HG02973 (cell line): ENCODE measurements at regions not wholly inside any gene's neighbourhood (a gene's known extent, or its start where the extent isn't known, plus 50 kb on each side); places are given as distances from the start of the nearest gene placed in this dataset.
"Not testable (repeated sequence)": the region's sequence is repeated elsewhere in the genome, so short reads cannot be mapped to it uniquely, and the experiment has no call there.

ENCODE experiments used
- ATAC-seq: cut with Tn5 transposase; IDR thresholded peaks from one replicate; pipeline ENCODE4 v1.9.1; 2021; ENCODE audit warnings: moderate library complexity; ENCODE audit not compliant: unreplicated experiment

GRCh38 chr1:146376708-146377496 is 148.1 kb upstream of the NOTCH2NLA start:
- peak; percentile 90 for ATAC-seq

DNA sequence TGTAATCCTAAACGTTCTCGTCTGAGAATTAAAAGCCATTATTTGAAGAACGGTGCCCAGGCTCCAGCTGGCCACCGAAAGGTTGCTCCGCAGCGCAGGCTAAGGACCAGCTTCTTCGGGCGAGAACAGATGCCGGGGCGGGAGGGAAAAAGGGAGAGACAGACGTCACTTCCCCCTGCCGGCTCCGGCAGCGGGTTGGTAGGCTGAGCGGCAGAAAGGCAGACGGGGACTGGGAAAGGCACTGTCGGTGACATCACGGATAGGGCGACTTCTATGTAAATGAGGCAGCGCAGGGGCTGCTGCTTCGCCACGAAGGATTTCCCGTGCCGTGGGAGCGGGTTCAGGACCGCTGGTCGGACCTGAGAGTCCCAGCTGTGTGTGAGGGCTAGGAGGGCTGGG is 147.5 kb upstream of the NOTCH2NLA start:
- peak; percentile 61 for ATAC-seq

GRCh38 chr1:146375108-146375507 is 146.3 kb upstream of the NOTCH2NLA start:
- not testable (repeated sequence) for ATAC-seq

GRCh38 chr1:146369940-146370339 is 141.1 kb upstream of the NOTCH2NLA start:
- ATAC-seq = not testable (repeated sequence)

DNA sequence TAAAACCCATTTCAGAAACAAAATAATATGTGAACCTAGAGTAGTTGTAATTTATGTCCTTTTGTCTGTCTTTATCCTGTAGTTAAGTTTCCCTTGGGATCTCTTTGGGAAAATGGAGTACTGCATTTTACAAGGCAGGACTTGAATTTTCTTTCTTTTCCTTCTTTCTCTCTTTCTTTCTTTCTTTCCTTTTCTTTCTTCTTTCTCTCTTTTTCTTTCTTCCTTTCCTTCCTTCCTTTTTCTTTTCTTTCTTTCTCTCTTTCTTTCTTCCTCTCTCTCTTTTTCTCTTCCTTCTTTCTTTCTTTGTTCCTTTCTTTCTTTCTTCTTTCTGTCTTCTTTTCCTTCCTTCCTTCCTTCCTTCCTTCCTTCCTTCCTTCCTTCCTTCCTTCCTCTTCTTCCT is 126.6 kb upstream of the NOTCH2NLA start:
- ATAC-seq = not testable (repeated sequence)

DNA sequence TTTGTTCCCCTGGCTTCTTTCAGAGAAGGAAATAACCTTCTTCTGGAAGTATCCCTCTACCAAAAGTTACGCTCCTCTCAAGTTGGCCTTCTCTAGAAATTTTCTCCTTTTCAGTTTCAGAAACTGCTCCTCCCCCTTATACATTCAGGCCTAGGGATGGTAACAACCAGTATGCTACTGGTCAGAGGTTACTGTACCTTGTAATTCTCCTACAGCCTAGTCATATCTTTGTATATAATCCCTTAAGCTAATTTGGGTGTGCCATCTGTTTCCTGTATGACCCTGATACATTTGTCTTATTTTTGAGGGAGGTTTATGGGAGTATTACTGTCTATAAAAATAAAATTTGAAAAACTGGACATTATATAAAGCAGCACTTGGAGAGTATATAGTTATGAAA is 98.0 kb upstream of the NOTCH2NLA start:
- not testable (repeated sequence) for ATAC-seq

- ATAC-seq = not testable (repeated sequence)
Observed at GRCh38 chr1:146324463-146324862, 95.6 kb upstream of the NOTCH2NLA start.

GRCh38 chr1:146323302-146323701 is 94.5 kb upstream of the NOTCH2NLA start:
- not testable (repeated sequence) for ATAC-seq

- ATAC-seq = not testable (repeated sequence)
Observed at GRCh38 chr1:146322893-146323292, 94.1 kb upstream of the NOTCH2NLA start.

DNA sequence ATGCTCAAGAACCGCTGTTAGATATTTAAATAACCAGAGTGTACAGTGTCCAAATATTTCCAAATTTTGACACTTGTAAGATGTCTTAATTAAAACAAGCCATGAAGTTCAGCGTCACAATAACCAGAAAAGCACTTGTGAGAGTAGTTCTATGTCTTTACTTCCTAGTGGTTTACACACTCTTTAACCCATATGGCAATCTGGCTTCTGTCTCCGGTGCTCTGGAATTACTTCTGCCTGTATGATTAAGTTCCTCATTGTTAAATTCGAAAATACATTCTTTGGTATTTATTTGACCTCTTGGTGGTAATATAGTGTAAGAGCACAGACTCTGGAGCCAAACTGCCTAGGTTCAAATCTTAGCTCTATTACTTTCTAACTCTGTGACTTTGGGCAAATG is 89.9 kb upstream of the NOTCH2NLA start:
- ATAC-seq = not testable (repeated sequence)

GRCh38 chr1:146317785-146318184 is 89.0 kb upstream of the NOTCH2NLA start:
- ATAC-seq = not testable (repeated sequence)

GRCh38 chr1:146314449-146315246 is 85.8 kb upstream of the NOTCH2NLA start:
- ATAC-seq = not testable (repeated sequence)

- ATAC-seq = not testable (repeated sequence)
Observed at GRCh38 chr1:146310579-146310978, 81.8 kb upstream of the NOTCH2NLA start.

DNA sequence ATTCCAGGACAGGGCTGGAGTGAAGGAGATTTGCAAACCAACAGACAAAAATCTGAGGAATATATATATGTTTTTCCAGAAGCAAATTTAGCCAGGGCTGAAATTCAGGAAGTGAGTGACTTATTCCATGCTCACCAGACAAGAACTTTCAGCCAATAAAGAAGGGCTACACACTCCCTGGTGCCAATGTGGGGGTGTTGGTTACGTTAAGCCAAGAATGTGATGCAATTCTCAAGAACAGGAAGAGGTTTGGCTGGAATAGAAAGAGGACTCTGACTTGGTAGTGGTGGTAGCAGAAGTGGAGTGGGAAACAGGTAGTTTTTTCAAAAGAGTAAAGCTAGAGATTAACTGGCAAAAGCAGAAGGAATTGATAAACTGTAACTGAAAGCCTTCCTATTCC is 80.6 kb upstream of the NOTCH2NLA start:
- ATAC-seq = not testable (repeated sequence)

- not testable (repeated sequence) for ATAC-seq
Observed at GRCh38 chr1:146308892-146309291, 80.1 kb upstream of the NOTCH2NLA start.

DNA sequence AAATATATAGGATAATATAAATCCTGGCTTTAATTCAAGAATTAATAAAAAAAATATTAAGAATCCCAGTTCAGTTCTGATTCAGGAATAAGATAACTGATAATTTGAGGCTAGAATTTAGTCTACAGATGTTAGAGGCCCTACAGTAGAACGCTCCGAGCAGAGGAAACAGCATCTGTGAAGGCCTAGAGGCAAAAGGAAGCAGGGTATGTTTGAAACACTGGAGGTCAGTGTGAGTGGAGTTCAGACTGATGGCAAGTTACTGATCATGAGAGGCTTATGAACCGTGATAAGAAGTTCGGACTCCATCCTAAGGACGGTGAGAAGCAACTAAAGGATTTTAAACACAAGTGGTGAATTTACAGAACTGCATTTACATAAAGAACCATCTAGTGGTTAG is 79.3 kb upstream of the NOTCH2NLA start:
- not testable (repeated sequence) for ATAC-seq

GRCh38 chr1:146307632-146308031 is 78.8 kb upstream of the NOTCH2NLA start:
- peak; percentile 88 for ATAC-seq

DNA sequence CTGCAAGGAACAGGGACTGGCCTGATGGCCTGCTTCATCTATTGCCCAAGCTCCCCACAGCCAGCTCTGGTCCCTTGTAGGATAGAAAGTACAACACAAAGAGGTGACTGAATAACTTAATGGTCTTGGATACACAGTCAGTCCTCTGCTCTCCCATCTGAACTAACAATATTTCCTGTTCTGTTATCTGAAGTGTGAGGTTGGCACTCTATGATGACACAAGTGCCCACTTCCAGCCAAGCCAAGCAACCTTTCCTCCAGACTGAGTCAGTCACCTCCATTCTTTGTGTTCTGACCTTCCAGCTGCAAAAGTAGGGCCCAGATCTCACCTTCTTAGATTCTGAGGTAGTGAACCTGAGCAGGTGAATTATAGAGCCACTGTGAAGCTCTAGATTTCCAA is 77.8 kb upstream of the NOTCH2NLA start:
- ATAC-seq = not testable (repeated sequence)

DNA sequence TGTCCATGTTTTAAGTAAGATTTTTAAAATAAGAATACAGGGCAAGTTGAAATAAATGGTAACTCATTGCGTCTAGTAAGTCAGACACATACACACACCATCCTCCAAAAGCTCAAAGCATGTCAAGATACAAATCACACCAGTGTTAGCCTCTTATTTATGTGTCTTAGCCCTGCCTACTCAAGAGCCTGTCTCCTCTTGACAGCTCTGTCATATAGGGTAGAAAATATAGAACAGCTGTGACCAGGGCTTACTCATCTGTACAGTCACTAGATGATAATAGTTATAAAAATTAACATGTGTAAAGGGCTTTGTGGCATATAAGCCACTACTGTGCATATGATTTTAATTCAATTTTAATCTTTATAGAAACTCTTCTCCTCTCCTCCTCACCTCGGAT is 76.6 kb upstream of the NOTCH2NLA start:
- ATAC-seq = not testable (repeated sequence)

GRCh38 chr1:146298575-146298897 is 69.7 kb upstream of the NOTCH2NLA start:
- peak; percentile 86 for ATAC-seq

DNA sequence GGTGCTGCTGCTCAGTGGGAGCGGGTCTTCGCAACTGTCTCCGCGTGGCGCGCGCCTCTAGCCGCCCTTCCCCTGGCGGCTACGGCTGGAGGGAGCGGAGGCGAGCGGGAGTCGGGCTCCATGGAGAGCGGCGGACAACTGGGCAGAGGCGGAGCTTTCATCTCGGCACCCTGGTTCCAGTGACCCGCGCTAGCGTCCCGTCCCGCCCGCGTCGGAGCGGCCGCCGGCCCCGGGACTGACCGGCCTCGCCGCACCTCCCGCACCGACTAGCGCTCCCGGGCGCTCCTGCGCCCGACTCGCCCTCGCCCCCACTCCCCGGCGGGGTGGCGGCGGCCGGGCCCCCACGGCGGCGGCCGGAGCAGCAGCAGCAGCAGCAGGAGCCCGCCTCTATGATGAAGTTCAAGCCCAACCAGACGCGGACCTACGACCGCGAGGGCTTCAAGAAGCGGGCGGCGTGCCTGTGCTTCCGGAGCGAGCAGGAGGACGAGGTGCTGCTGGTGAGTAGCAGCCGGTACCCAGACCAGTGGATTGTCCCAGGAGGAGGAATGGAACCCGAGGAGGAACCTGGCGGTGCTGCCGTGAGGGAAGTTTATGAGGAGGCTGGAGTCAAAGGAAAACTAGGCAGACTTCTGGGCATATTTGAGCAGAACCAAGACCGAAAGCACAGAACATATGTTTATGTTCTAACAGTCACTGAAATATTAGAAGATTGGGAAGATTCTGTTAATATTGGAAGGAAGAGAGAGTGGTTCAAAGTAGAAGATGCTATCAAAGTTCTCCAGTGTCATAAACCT is 69.2 kb upstream of the NOTCH2NLA start:
- ATAC-seq = peak; percentile 32
